ENCODE measurements at regions not wholly inside any gene's neighbourhood (a gene's known extent, or its start where the extent isn't known, plus 50 kb on each side); places are given as distances from the start of the nearest gene placed in this dataset.

GRCh38 chr3:194045289-194045688, 90.7 kb upstream of the HES1 start:
- TF ChIP-seq CTCF (IDR thresholded peaks at IDR 0.05): no peak
- TF ChIP-seq EP300 (IDR thresholded peaks at IDR 0.05): no peak
- TF ChIP-seq POLR2A (IDR thresholded peaks at IDR 0.05): no peak
- no peak for TF ChIP-seq POLR2AphosphoS5 (IDR thresholded peaks at IDR 0.05)
- WGBS: 91% methylated on average over 1 of the region's 1 CpG
- no peak for DNase-seq (ENCODE audit: low spot score in 2 of 2)
- Histone ChIP-seq H3K4me1 (peaks cover 17% of the 10 kb centered on the region), H3K4me3 (no peak overlapping the region), H3K36me3 (no peaks in the 10 kb centered on the region), H3K9me3 (peaks cover 2% of the 10 kb centered on the region), H3K27ac (no peak overlapping the region), H3K27me3 (no peaks in the 10 kb centered on the region)

GRCh38 chr3:194045919-194046318, 90.0 kb upstream of the HES1 start:
- 79% methylated on average over 2 of the region's 2 CpGs for WGBS

GRCh38 chr3:194046531-194046930, 89.4 kb upstream of the HES1 start:
- H3K9me3 ChIP-seq: peaks cover 11% of the 10 kb centered on the region
- DNase-seq (ENCODE audit: low spot score in 2 of 2): no peak
- H3K36me3 ChIP-seq: no peaks in the 10 kb centered on the region
- H3K27me3 ChIP-seq: no peaks in the 10 kb centered on the region
- TF ChIP-seq CTCF (IDR thresholded peaks at IDR 0.05) (no peak), POLR2A (IDR thresholded peaks at IDR 0.05) (no peak), EP300 (IDR thresholded peaks at IDR 0.05) (no peak), POLR2AphosphoS5 (IDR thresholded peaks at IDR 0.05) (no peak)
- peak overlapping the region; percentile 40 for H3K27ac ChIP-seq
- peaks cover 17% of the 10 kb centered on the region for H3K4me1 ChIP-seq
- WGBS: 100% methylated on average over 1 of the region's 1 CpG
- H3K4me3 ChIP-seq: no peak overlapping the region

More at GRCh38 chr3:194045919-194046318, 90.0 kb upstream of the HES1 start:
- peaks cover 6% of the 10 kb centered on the region for H3K9me3 ChIP-seq
- H3K27ac ChIP-seq: no peak overlapping the region
- H3K27me3 ChIP-seq: no peaks in the 10 kb centered on the region
- TF ChIP-seq POLR2A (IDR thresholded peaks at IDR 0.05) (no peak), CTCF (IDR thresholded peaks at IDR 0.05) (no peak), EP300 (IDR thresholded peaks at IDR 0.05) (no peak), POLR2AphosphoS5 (IDR thresholded peaks at IDR 0.05) (no peak)
- H3K4me1 ChIP-seq: peaks cover 17% of the 10 kb centered on the region
- no peaks in the 10 kb centered on the region for H3K36me3 ChIP-seq
- no peak for DNase-seq (ENCODE audit: low spot score in 2 of 2)
- no peak overlapping the region for H3K4me3 ChIP-seq

- Histone ChIP-seq H3K9me3 (peaks cover 11% of the 10 kb centered on the region), H3K4me1 (peaks cover 17% of the 10 kb centered on the region), H3K27me3 (no peaks in the 10 kb centered on the region), H3K27ac (peak overlapping the region; percentile 40), H3K4me3 (no peak overlapping the region), H3K36me3 (no peaks in the 10 kb centered on the region)
- 15% methylated on average over 4 of the region's 4 CpGs for WGBS
- no peak for TF ChIP-seq CTCF (IDR thresholded peaks at IDR 0.05)
- TF ChIP-seq POLR2A (IDR thresholded peaks at IDR 0.05): no peak
- TF ChIP-seq EP300 (IDR thresholded peaks at IDR 0.05): no peak
- TF ChIP-seq POLR2AphosphoS5 (IDR thresholded peaks at IDR 0.05): no peak
- no peak for DNase-seq (ENCODE audit: low spot score in 2 of 2)
Observed at GRCh38 chr3:194046995-194047645, 88.8 kb upstream of the HES1 start.

- TF ChIP-seq CTCF (IDR thresholded peaks at IDR 0.05): no peak
- no peak for TF ChIP-seq POLR2AphosphoS5 (IDR thresholded peaks at IDR 0.05)
- TF ChIP-seq POLR2A (IDR thresholded peaks at IDR 0.05): no peak
- TF ChIP-seq EP300 (IDR thresholded peaks at IDR 0.05): no peak
- Histone ChIP-seq H3K4me3 (no peak overlapping the region), H3K27me3 (no peaks in the 10 kb centered on the region), H3K36me3 (no peaks in the 10 kb centered on the region), H3K9me3 (peaks cover 11% of the 10 kb centered on the region), H3K4me1 (peaks cover 17% of the 10 kb centered on the region), H3K27ac (no peak overlapping the region)
- DNase-seq (ENCODE audit: low spot score in 2 of 2): no peak
- WGBS: 97% methylated on average over 1 of the region's 1 CpG
Observed at GRCh38 chr3:194049394-194049793, 86.6 kb upstream of the HES1 start.

All from suprapubic skin (tissue), 4 donors.